ENCODE measurements at regions not wholly inside any gene's neighbourhood (a gene's known extent, or its start where the extent isn't known, plus 50 kb on each side); places are given as distances from the start of the nearest gene placed in this dataset.

DNA sequence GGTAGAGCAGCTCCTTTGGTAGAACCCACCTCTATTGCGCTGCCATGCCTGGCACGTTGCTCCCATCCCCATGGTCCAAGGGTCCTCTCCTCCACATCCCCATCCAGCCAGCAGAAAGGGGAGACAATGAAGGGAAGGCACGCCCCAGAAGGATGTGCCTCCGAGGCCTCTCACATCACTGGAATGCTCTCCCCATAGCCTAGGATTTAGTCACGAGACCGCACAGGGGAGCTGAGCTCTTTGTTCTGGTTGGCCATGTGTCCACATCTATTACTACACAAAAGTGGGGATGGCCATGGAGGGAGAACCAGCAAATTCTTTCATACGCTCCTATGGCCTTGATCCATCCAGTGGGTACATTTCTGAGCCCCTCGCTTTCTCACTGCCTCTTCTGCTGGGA lies 60.5 kb upstream of the SALL4 start:
- no peaks in the 10 kb centered on the region for H3K9me3 ChIP-seq
- H3K4me3 ChIP-seq = no peak overlapping the region
- no peaks in the 10 kb centered on the region for H3K36me3 ChIP-seq
- H3K27me3 ChIP-seq = peaks cover 0 to 4% of the 10 kb centered on the region in 2 donors
- H3K27ac ChIP-seq = no peak overlapping the region
- TF ChIP-seq, protein P1, sequence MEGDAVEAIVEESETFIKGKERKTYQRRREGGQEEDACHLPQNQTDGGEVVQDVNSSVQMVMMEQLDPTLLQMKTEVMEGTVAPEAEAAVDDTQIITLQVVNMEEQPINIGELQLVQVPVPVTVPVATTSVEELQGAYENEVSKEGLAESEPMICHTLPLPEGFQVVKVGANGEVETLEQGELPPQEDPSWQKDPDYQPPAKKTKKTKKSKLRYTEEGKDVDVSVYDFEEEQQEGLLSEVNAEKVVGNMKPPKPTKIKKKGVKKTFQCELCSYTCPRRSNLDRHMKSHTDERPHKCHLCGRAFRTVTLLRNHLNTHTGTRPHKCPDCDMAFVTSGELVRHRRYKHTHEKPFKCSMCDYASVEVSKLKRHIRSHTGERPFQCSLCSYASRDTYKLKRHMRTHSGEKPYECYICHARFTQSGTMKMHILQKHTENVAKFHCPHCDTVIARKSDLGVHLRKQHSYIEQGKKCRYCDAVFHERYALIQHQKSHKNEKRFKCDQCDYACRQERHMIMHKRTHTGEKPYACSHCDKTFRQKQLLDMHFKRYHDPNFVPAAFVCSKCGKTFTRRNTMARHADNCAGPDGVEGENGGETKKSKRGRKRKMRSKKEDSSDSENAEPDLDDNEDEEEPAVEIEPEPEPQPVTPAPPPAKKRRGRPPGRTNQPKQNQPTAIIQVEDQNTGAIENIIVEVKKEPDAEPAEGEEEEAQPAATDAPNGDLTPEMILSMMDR (IDR thresholded peaks at IDR 0.05) = no peak
- DNase-seq = no peak
- intact Hi-C loops (cut with DNase I; ENCODE audit: low total_unique reads) = no loop called here
- no peaks in the 10 kb centered on the region for H3K4me1 ChIP-seq

DNA sequence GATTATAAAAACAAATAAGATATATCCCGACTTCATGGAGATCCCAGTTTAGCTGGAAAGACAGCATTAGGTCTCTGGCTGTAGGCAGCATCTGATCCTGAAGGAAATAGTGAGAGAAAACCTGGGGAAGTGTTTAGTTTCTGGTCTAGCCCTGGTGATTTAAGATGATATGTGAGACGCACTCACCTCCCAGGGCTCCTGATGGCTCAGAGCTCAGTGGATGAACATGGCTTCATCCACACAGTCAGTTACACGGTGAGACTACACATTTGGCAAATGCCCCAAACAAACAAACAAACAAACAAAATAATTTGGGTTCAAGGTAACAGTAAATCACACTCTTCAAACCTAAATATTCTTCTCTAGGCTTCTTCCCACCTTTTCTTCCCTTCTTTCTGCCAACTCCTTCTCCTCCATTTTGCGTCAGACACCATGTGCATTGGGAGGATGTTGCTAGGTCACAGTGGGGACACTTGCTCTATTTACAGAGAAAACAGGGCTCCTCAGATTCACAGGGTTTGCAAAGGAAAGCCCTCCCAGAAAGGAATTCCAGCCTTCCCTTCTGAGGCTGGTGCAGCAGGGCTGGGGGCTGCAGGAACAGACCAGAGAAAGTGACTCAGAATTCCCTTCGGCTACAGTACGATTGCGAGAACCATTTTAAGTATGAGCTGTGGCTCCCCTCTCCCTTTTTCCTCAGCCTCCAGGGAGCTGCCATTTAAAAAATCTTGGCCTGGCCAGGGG lies 59.6 kb upstream of the SALL4 start:
- Histone ChIP-seq H3K9me3 (no peaks in the 10 kb centered on the region), H3K27me3 (peaks cover 0 to 4% of the 10 kb centered on the region in 2 donors), H3K4me1 (no peaks in the 10 kb centered on the region), H3K27ac (no peak overlapping the region), H3K4me3 (no peak overlapping the region), H3K36me3 (no peaks in the 10 kb centered on the region)
- intact Hi-C loops (cut with DNase I; ENCODE audit: low total_unique reads) = no loop called here
- DNase-seq = no peak
- TF ChIP-seq, protein P1 (IDR thresholded peaks at IDR 0.05) = no peak

DNA sequence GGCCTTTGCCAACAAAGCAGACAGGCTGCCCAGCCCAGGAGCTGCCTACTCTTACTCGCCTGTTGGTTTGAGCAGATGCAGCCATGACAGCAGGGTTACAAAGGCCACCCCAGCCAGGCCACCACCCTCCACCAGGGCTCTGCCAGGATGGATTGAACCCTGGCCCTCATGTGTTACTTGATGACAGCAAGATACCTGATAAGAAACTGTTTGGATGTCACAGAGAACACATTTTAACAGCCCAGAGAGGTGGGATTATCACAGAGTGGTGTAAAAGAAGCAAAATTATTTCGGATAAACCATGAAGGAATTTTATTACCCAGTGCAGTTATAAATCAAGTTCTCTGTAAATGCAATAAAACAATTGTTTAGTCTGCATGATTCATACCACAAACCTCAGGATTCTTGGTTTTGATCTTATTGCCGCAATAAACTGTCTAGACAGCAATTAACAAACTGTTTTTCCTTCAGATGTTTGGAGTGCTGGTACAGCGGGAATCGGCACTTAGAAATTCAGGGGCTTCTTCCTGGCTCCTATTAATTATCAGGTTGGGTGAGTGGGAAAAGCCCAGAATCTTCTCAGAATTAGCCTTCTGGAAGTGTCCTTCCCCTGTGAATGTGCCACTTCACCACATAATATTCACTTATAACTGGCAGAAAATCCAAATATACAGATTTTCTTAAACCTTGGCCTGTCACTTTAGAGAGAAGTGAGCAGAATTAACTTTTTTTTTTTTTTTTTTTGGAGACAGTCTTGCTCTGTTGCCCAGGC lies 58.0 kb upstream of the SALL4 start:
- TF ChIP-seq, protein P1 (IDR thresholded peaks at IDR 0.05) = no peak
- H3K27ac ChIP-seq = no peak overlapping the region
- no peak overlapping the region for H3K4me3 ChIP-seq
- no peak for DNase-seq
- no peaks in the 10 kb centered on the region for H3K4me1 ChIP-seq
- no peaks in the 10 kb centered on the region for H3K9me3 ChIP-seq
- H3K27me3 ChIP-seq = peaks cover 0 to 7% of the 10 kb centered on the region in 2 donors
- no peaks in the 10 kb centered on the region for H3K36me3 ChIP-seq
- intact Hi-C loops (cut with DNase I; ENCODE audit: low total_unique reads) = no loop called here

DNA sequence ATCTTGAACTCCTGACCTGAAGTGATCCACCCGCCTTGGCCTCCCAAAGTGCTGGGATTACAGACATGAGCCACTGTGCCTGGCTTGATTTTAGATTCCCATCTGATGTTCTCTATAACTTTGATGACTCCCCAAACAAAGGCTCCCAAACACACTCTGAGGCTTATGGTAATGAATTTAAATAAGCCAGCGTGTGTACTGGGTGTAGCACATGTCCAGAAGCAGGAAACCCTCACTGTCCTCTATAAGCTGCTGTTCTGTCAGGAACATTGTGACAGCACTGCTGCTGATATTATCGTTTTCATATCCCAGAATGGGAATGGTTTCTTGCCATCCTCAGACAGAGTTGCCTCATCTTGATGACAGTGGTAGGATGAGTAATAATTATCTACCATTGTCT lies 54.1 kb upstream of the SALL4 start:
- Histone ChIP-seq H3K27ac (no peak overlapping the region), H3K9me3 (no peaks in the 10 kb centered on the region), H3K4me1 (no peaks in the 10 kb centered on the region), H3K4me3 (no peak overlapping the region), H3K27me3 (peaks cover 0 to 4% of the 10 kb centered on the region in 2 donors), H3K36me3 (no peaks in the 10 kb centered on the region)
- no peak for DNase-seq
- TF ChIP-seq, protein P1 (IDR thresholded peaks at IDR 0.05) = no peak
- intact Hi-C loops (cut with DNase I; ENCODE audit: low total_unique reads) = no loop called here

DNA sequence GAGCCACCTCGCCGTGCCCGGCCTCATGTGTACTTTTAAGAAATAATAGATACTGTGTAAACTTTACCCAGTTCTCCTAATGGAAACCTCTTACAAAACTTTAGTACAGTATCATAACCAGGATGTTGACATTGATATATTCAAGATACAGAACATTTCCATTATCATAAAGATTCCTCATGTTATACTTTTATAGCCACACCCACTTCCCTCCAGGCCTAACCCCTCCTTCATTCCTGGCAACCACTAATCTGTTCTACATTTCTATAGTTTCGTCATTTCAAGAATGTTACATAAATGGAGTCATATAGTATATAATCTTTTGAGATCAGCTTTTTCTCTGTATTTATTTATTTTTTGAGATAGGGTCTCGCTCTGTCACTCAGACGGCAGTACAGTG lies 52.6 kb upstream of the SALL4 start:
- H3K27me3 ChIP-seq = peaks cover 0 to 4% of the 10 kb centered on the region in 2 donors
- H3K27ac ChIP-seq = no peak overlapping the region
- no peak for DNase-seq
- H3K36me3 ChIP-seq = no peaks in the 10 kb centered on the region
- no peaks in the 10 kb centered on the region for H3K4me1 ChIP-seq
- no peaks in the 10 kb centered on the region for H3K9me3 ChIP-seq
- intact Hi-C loops (cut with DNase I; ENCODE audit: low total_unique reads) = no loop called here
- H3K4me3 ChIP-seq = no peak overlapping the region
- TF ChIP-seq, protein P1 (IDR thresholded peaks at IDR 0.05) = no peak
